ENCODE measurements at regions not wholly inside any gene's neighbourhood (a gene's known extent, or its start where the extent isn't known, plus 50 kb on each side); places are given as distances from the start of the nearest gene placed in this dataset.

DNA sequence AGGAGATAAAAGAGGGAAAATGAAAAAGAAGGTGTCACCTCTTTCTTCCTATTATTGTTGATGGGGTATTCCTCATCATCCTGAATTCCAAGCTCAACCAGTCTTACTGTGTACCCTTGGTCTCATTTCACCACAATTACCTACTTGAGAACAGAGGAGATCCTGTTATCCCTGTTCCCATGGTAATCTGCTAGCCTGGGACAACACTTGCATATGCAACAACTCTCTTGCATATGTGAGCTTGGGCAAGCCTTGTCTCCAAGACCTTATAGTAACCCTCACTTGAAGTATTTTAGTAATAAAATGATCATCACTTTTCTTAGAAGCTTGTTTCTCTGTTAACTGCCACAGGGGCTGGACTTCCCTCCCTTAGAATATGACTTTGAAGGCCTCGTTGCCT is 253.7 kb downstream of the NAP1L3 start:
- TF ChIP-seq CTCF (IDR thresholded peaks at IDR 0.05) (no peak), POLR2A (IDR thresholded peaks at IDR 0.05) (no peak)

Data from body of pancreas (tissue), 4 donors.